RWPE2 (cell line): ENCODE measurements at regions not wholly inside any gene's neighbourhood (a gene's known extent, or its start where the extent isn't known, plus 50 kb on each side); places are given as distances from the start of the nearest gene placed in this dataset.

Source experiments
- ATAC-seq: fragments of 200-7000 bp; cut with Tn5 transposase; 3 replicates; pipeline ENCODE4 v1.9.1; 2021; ENCODE audit warnings: low read depth
- DNase-seq: peaks from one replicate; pipeline ENCODE4 v3.0.0-alpha.2; 2020; ENCODE audit warnings: low spot score
- H3K27ac ChIP-seq: fragments of 450-650 bp; 2 replicates; pipeline ENCODE4 v1.5.1; 2017; ENCODE audit warnings: mild to moderate bottlenecking; ENCODE audit not compliant: poor library complexity, severe bottlenecking
- H3K27me3 ChIP-seq: fragments of 250-450 bp; sonication (Bioruptor Pico); 2 replicates; pipeline ENCODE4 v1.5.1; 2021; ENCODE audit warnings: mild to moderate bottlenecking, moderate library complexity; ENCODE audit not compliant: insufficient read depth, poor library complexity, severe bottlenecking
- H3K36me3 ChIP-seq: fragments of 250-450 bp; sonication (Bioruptor Pico); 2 replicates; pipeline ENCODE4 v1.5.1; 2020; ENCODE audit warnings: low read depth, mild to moderate bottlenecking, moderate library complexity
- H3K4me1 ChIP-seq: fragments of 250-450 bp; sonication (Bioruptor Pico); 2 replicates; pipeline ENCODE4 v1.5.1; 2021; ENCODE audit warnings: mild to moderate bottlenecking, moderate library complexity; ENCODE audit not compliant: insufficient read depth, poor library complexity, severe bottlenecking
- H3K4me3 ChIP-seq: fragments of 250-450 bp; sonication (Bioruptor Pico); 2 replicates; pipeline ENCODE4 v1.5.1; 2021; ENCODE audit warnings: mild to moderate bottlenecking, moderate library complexity; ENCODE audit not compliant: severe bottlenecking
- H3K9me3 ChIP-seq: fragments of 250-450 bp; sonication (Bioruptor Pico); 2 replicates; pipeline ENCODE4 v1.5.1; 2021; ENCODE audit warnings: mild to moderate bottlenecking, moderate library complexity; ENCODE audit not compliant: severe bottlenecking
- CTCF ChIP-seq: fragments of 450-650 bp; IDR thresholded peaks from one replicate; pipeline ENCODE4 v1.5.1; 2017; ENCODE audit warnings: mild to moderate bottlenecking, moderate library complexity; ENCODE audit not compliant: poor library complexity, severe bottlenecking

- Histone ChIP-seq H3K27ac (no peak overlapping the region), H3K36me3 (no peaks in the 10 kb centered on the region), H3K27me3 (no peaks in the 10 kb centered on the region), H3K4me3 (no peak overlapping the region), H3K9me3 (no peaks in the 10 kb centered on the region), H3K4me1 (no peaks in the 10 kb centered on the region)
- TF ChIP-seq CTCF, result no peak
- ATAC-seq (no peak), DNase-seq (no peak)
Measured at GRCh38 chr2:221689140-221689539, 117.0 kb upstream of the EPHA4 start.

GRCh38 chr2:221680548-221680947, 108.4 kb upstream of the EPHA4 start:
- TF ChIP-seq CTCF, result no peak
- H3K4me1 ChIP-seq, result no peaks in the 10 kb centered on the region
- H3K4me3 ChIP-seq, result no peak overlapping the region
- no peak overlapping the region for H3K27ac ChIP-seq
- no peaks in the 10 kb centered on the region for H3K36me3 ChIP-seq
- H3K9me3 ChIP-seq, result no peaks in the 10 kb centered on the region
- DNase-seq, result no peak
- no peak for ATAC-seq
- H3K27me3 ChIP-seq, result no peaks in the 10 kb centered on the region

GRCh38 chr2:221677688-221678087, 105.6 kb upstream of the EPHA4 start:
- Histone ChIP-seq H3K27me3 (no peaks in the 10 kb centered on the region), H3K36me3 (no peaks in the 10 kb centered on the region), H3K27ac (no peak overlapping the region), H3K4me3 (no peak overlapping the region), H3K4me1 (no peaks in the 10 kb centered on the region), H3K9me3 (no peaks in the 10 kb centered on the region)
- ATAC-seq (no peak), DNase-seq (no peak)
- TF ChIP-seq CTCF, result no peak

- TF ChIP-seq CTCF, result no peak
- ATAC-seq (peak; percentile 73), DNase-seq (no peak)
- Histone ChIP-seq H3K9me3 (no peaks in the 10 kb centered on the region), H3K27me3 (no peaks in the 10 kb centered on the region), H3K36me3 (no peaks in the 10 kb centered on the region), H3K27ac (no peak overlapping the region), H3K4me1 (no peaks in the 10 kb centered on the region), H3K4me3 (no peak overlapping the region)
Measured at GRCh38 chr2:221676566-221677172, 104.6 kb upstream of the EPHA4 start.

GRCh38 chr2:221675201-221675908, 103.3 kb upstream of the EPHA4 start:
- TF ChIP-seq CTCF, result no peak
- no peaks in the 10 kb centered on the region for H3K27me3 ChIP-seq
- H3K4me1 ChIP-seq, result no peaks in the 10 kb centered on the region
- no peak overlapping the region for H3K4me3 ChIP-seq
- no peak for DNase-seq
- H3K9me3 ChIP-seq, result no peaks in the 10 kb centered on the region
- no peak for ATAC-seq
- no peak overlapping the region for H3K27ac ChIP-seq
- no peaks in the 10 kb centered on the region for H3K36me3 ChIP-seq
